ENCODE measurements at regions not wholly inside any gene's neighbourhood (a gene's known extent, or its start where the extent isn't known, plus 50 kb on each side); places are given as distances from the start of the nearest gene placed in this dataset.

GRCh38 chr1:10891091-10891490 is 94.6 kb upstream of the CASZ1 start:
- TF ChIP-seq, protein P1, sequence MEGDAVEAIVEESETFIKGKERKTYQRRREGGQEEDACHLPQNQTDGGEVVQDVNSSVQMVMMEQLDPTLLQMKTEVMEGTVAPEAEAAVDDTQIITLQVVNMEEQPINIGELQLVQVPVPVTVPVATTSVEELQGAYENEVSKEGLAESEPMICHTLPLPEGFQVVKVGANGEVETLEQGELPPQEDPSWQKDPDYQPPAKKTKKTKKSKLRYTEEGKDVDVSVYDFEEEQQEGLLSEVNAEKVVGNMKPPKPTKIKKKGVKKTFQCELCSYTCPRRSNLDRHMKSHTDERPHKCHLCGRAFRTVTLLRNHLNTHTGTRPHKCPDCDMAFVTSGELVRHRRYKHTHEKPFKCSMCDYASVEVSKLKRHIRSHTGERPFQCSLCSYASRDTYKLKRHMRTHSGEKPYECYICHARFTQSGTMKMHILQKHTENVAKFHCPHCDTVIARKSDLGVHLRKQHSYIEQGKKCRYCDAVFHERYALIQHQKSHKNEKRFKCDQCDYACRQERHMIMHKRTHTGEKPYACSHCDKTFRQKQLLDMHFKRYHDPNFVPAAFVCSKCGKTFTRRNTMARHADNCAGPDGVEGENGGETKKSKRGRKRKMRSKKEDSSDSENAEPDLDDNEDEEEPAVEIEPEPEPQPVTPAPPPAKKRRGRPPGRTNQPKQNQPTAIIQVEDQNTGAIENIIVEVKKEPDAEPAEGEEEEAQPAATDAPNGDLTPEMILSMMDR (IDR thresholded peaks at IDR 0.05; ENCODE audit: control extremely low read depth, extremely low read depth, low read depth, missing control alignments), result no peak
- CTCF ChIA-PET, result interaction anchor here (2.1 kb wide), 1 partner anchor 19 kb away, joined by 10 read pairs; no protein-coding TSS in a partner anchor
- POLR2A ChIA-PET, result no interaction called here
- no peak for DNase-seq (ENCODE audit: extremely low spot score)

GRCh38 chr1:10892138-10893065 is 96.0 kb upstream of the CASZ1 start:
- no peak for DNase-seq (ENCODE audit: extremely low spot score)
- ChIA-PET POLR2A (no interaction called here), CTCF (interaction anchor here (1.0 to 1.4 kb wide), 2 partner anchors 22 to 398 kb away, joined by 3 read pairs; no protein-coding TSS in a partner anchor)
- TF ChIP-seq, protein P1 (IDR thresholded peaks at IDR 0.05; ENCODE audit: control extremely low read depth, extremely low read depth, low read depth, missing control alignments), result no peak

DNA sequence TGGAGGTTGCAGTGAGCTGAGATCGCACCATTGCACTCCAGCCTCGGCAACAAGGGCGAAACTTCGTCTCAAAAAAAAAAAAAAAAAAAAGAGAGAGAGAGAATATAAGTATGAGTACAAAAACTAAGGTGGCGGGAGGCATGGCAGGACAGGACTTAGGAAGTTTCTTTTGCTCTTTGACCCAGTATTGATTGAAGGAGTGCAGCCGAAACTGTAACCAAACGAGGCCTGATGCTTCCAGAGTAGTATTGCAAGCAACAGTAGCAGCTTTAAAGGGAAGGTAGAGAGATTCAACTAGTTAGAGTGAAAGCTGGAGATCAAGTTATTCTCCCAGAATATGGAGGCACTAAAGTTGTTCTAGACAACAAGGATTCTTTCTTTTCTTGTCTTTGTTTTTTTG is 99.2 kb upstream of the CASZ1 start:
- ChIA-PET POLR2A (no interaction called here), CTCF (interaction anchor here (1.1 kb wide), 1 partner anchor 14 kb away, joined by 3 read pairs; no protein-coding TSS in a partner anchor)
- no peak for DNase-seq (ENCODE audit: extremely low spot score)
- TF ChIP-seq, protein P1 (IDR thresholded peaks at IDR 0.05; ENCODE audit: control extremely low read depth, extremely low read depth, low read depth, missing control alignments), result no peak

- no peak for DNase-seq (ENCODE audit: extremely low spot score)
- ChIA-PET CTCF (interaction anchor here (1.7 kb wide), 1 partner anchor 13 kb away, joined by 7 read pairs; no protein-coding TSS in a partner anchor), POLR2A (no interaction called here)
- TF ChIP-seq, protein P1 (IDR thresholded peaks at IDR 0.05; ENCODE audit: control extremely low read depth, extremely low read depth, low read depth, missing control alignments), result no peak
Observed at GRCh38 chr1:10896673-10897072, 100.2 kb upstream of the CASZ1 start.

- TF ChIP-seq, protein P1 (IDR thresholded peaks at IDR 0.05; ENCODE audit: control extremely low read depth, extremely low read depth, low read depth, missing control alignments), result no peak
- ChIA-PET POLR2A (no interaction called here), CTCF (interaction anchor here (1.7 kb wide), 1 partner anchor 13 kb away, joined by 7 read pairs; no protein-coding TSS in a partner anchor)
- no peak for DNase-seq (ENCODE audit: extremely low spot score)
Observed at GRCh38 chr1:10897321-10897980, 101.0 kb upstream of the CASZ1 start.

DNA sequence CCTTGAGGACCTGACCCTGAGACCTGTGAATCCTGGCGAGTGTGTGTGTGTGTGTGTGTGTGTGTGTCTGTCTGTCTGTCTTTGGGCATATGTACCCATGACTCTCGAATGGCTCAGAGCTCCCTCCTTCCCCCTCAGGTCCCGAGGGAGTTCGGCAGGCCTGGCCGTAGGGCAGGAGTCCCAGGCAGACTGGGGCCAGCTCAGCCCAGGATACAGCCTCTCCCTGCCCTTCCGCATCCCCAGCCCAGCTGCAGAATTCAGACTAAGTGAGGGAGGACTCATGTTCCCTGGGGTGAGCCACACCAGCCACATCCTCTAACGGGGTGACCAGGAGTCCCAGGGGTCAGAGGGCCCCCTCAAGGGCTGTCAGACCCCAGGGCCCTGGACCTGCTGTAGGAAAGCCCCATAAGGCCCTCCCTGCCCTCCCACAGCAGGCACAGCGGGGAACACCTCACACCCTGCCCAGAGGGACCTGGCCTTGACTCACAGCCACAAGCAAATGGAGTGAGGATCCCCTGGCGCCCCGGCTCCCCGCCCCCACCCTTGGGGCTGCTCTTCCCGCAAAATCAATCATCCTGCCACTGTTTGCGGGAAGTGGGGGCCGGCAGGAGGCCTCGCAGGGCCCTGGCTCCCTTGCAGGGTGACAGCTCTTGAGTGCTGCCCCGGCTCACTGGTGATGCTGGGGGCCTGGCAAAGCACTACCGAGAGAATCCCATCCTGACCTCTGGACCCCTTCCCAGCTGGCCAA is 101.7 kb upstream of the CASZ1 start:
- no peak for DNase-seq (ENCODE audit: extremely low spot score)
- ChIA-PET POLR2A (no interaction called here), CTCF (interaction anchor here (1.7 kb wide), 1 partner anchor 12 kb away, joined by 7 read pairs; no protein-coding TSS in a partner anchor)
- TF ChIP-seq, protein P1 (IDR thresholded peaks at IDR 0.05; ENCODE audit: control extremely low read depth, extremely low read depth, low read depth, missing control alignments), result no peak
